GM12878 (cell line): ENCODE measurements at regions not wholly inside any gene's neighbourhood (a gene's known extent, or its start where the extent isn't known, plus 50 kb on each side); places are given as distances from the start of the nearest gene placed in this dataset.

Experiments used
- ATAC-seq: fragments of 200-7000 bp; cut with Tn5 transposase; 3 replicates; pipeline ENCODE4 v1.9.1; 2020; ENCODE audit warnings: mild to moderate bottlenecking, moderate library complexity
- BruUV-seq: library from RNA; stranded (reverse); fragments of 400-500 nt; replicated peaks from 2 replicates; lab custom pipeline; 2021; lab: Mats Ljungman, UMichigan
- CTCF ChIA-PET: fragments of 300-600 bp; sonication (Branson Sonifier 250); formaldehyde crosslinking; extraction: SDS; loops from one replicate; lab custom pipeline; 2021; ENCODE audit warnings: inconsistent platforms; lab: Yijun Ruan, JAX
- POLR2A ChIA-PET: fragments of 350-600 bp; formaldehyde crosslinking; extraction: SDS; loops from one replicate; lab custom pipeline; 2021; ENCODE audit warnings: inconsistent platforms; lab: Charles Lee
- RAD21 ChIA-PET: fragments of 300-600 bp; sonication (Branson Sonifier 250); formaldehyde crosslinking; loops from one replicate; lab custom pipeline; 2023; ENCODE audit warnings: antibody characterized with exemption; ENCODE audit not compliant: unreplicated experiment; lab: Charles Lee
- SMC1A ChIA-PET: fragments of 300-600 bp; sonication (Branson Sonifier 250); formaldehyde crosslinking; loops from one replicate; lab custom pipeline; 2023; ENCODE audit not compliant: unreplicated experiment, uncharacterized antibody; lab: Charles Lee
- DNase-seq: peaks from one replicate; pipeline ENCODE4 v3.0.0-alpha.2; 2011; ENCODE audit warnings: low read depth, low spot score
- FAIRE-seq: peaks from 3 replicates; lab custom pipeline; 2011; peaks lifted over from hg19 to GRCh38; lab: Jason Lieb, UNC
- H2AFZ ChIP-seq: 2 replicates; pipeline ENCODE4 v1.6.0; 2011; ENCODE audit warnings: low read depth, low read length, control low read depth; ENCODE audit not compliant: control insufficient read depth
- H3K27ac ChIP-seq: 2 replicates; pipeline ENCODE4 v1.5.1; 2011; ENCODE audit warnings: control low read depth; ENCODE audit not compliant: control insufficient read depth, insufficient read depth
- H3K27me3 ChIP-seq, 2 experiments: replicated peaks in 1 of 2; 2 replicates each; pipeline versions ENCODE4 v1.6.0 to v1.6.1; 2011; ENCODE audit warnings: low read length in 1 of 2; ENCODE audit not compliant: control insufficient read depth in 2 of 2, insufficient read depth in 2 of 2
- H3K36me3 ChIP-seq, 2 experiments: 2 replicates each; pipeline ENCODE4 v1.5.1; 2011; ENCODE audit warnings: low read length in 1 of 2; ENCODE audit not compliant: control insufficient read depth in 2 of 2, insufficient read depth in 2 of 2
- H3K4me1 ChIP-seq: 2 replicates; pipeline ENCODE4 v1.6.1; 2011; ENCODE audit warnings: mild to moderate bottlenecking, low read length, moderate library complexity, mixed read lengths; ENCODE audit not compliant: control insufficient read depth, insufficient read depth
- H3K4me2 ChIP-seq: 2 replicates; pipeline ENCODE4 v1.6.0; 2011; ENCODE audit warnings: control low read depth; ENCODE audit not compliant: control insufficient read depth, insufficient read depth
- H3K4me3 ChIP-seq: fragments of 200-600 bp; sonication (generic); 2 replicates; pipeline ENCODE4 v1.5.1; 2016
- H3K79me2 ChIP-seq: 2 replicates; pipeline ENCODE4 v1.6.0; 2011; ENCODE audit warnings: low read length; ENCODE audit not compliant: control insufficient read depth, insufficient read depth
- H3K9ac ChIP-seq: 2 replicates; pipeline ENCODE4 v1.8.0; 2011; ENCODE audit warnings: low read length, control low read depth, mixed read lengths; ENCODE audit not compliant: control insufficient read depth, insufficient read depth
- H3K9me3 ChIP-seq: replicated peaks from 3 replicates; pipeline ENCODE4 v1.5.1; 2011; ENCODE audit warnings: mild to moderate bottlenecking, low read length; ENCODE audit not compliant: control insufficient read depth, insufficient read depth
- H4K20me1 ChIP-seq: 2 replicates; pipeline ENCODE4 v1.6.0; 2011; ENCODE audit not compliant: control insufficient read depth, insufficient read depth
- ASH2L ChIP-seq: fragments of 300-600, 200-600 bp; sonication (generic); IDR thresholded peaks from 2 replicates; pipeline ENCODE4 v1.6.1; 2017; ENCODE audit warnings: low read depth, mild to moderate bottlenecking, borderline replicate concordance
- BHLHE40 ChIP-seq, 2 experiments: fragments of 450-650 bp in 1 of 2; IDR thresholded peaks; 2 replicates each; pipeline ENCODE4 v1.6.1; 2011 to 2017; ENCODE audit warnings: low read depth in 2 of 2, borderline replicate concordance in 1 of 2, improper control_type of control experiment in 1 of 2, low read length in 1 of 2, mild to moderate bottlenecking in 1 of 2
- DPF2 ChIP-seq: fragments of 450-650 bp; IDR thresholded peaks from 2 replicates; pipeline ENCODE4 v1.6.1; 2017; ENCODE audit warnings: mild to moderate bottlenecking
- EGR1 ChIP-seq, 2 experiments: IDR thresholded peaks; 1 replicate in 1 of 2; 2 replicates in 1 of 2; pipeline ENCODE4 v1.6.1; 2011 to 2012; ENCODE audit warnings: low read depth in 2 of 2, low read length in 2 of 2, borderline replicate concordance in 1 of 2, mild to moderate bottlenecking in 1 of 2, moderate library complexity in 1 of 2
- IRF3 ChIP-seq: fragments of 450-650 bp; IDR thresholded peaks from 2 replicates; pipeline ENCODE4 v1.6.1; 2014; ENCODE audit warnings: mild to moderate bottlenecking
- NFXL1 ChIP-seq: fragments of 450-650 bp; IDR thresholded peaks from 2 replicates; pipeline ENCODE4 v1.6.1; 2017; ENCODE audit warnings: antibody characterized with exemption, mild to moderate bottlenecking, borderline replicate concordance
- NKRF ChIP-seq: fragments of 450-650 bp; conservative IDR thresholded peaks from 2 replicates; pipeline ENCODE4 v1.6.1; 2017; ENCODE audit warnings: mild to moderate bottlenecking, moderate library complexity
- NR2C1 ChIP-seq: fragments of 450-650 bp; IDR thresholded peaks from 2 replicates; pipeline ENCODE4 v1.6.1; 2017; ENCODE audit warnings: antibody characterized with exemption, mild to moderate bottlenecking, moderate library complexity
- SREBF2 ChIP-seq: IDR thresholded peaks from 2 replicates; pipeline ENCODE4 v1.6.1; 2012; ENCODE audit warnings: mild to moderate bottlenecking, low read length
- ZNF384 ChIP-seq: IDR thresholded peaks from 2 replicates; pipeline ENCODE4 v1.6.1; 2012; ENCODE audit warnings: low read depth, mild to moderate bottlenecking, low read length, improper control_type of control experiment, borderline replicate concordance
- WGBS: methylation state at CpG from one replicate; pipeline ENCODE4 v1.1.6; 2016; ENCODE audit warnings: low lambda C conversion rate; ENCODE audit not compliant: insufficient replicate concordance, insufficient coverage; ENCODE audit errors: missing lambda C conversion rate; 5-methylcytosine and 5-hydroxymethylcytosine counted together
- in situ Hi-C: fragments of 300-500 bp; cut with MboI; formaldehyde crosslinking; loops from 9 replicates; pipeline ENCODE4 v1.14.3; 2018; ENCODE audit warnings: mixed read lengths
- intact Hi-C: fragments of 100-400 bp; cut with micrococcal nuclease; formaldehyde crosslinking; loops from one replicate; pipeline ENCODE4 v1.14.2; 2022; ENCODE audit not compliant: unreplicated experiment
- TF ChIP-seq, protein P1 (sequence below): fragments of 450-650 bp; IDR thresholded peaks from 2 replicates; pipeline ENCODE4 v1.6.1; 2017; ENCODE audit warnings: mild to moderate bottlenecking, moderate library complexity
- TF ChIP-seq, protein P2 (sequence below): fragments of 150-350 bp; IDR thresholded peaks from 2 replicates; pipeline ENCODE4 v1.6.1; 2014; ENCODE audit warnings: mild to moderate bottlenecking, low read depth, low read length
- TF ChIP-seq, protein P3 (sequence below): fragments of 450-650 bp; IDR thresholded peaks from 2 replicates; pipeline ENCODE4 v1.6.1; 2017; ENCODE audit warnings: low read depth, mild to moderate bottlenecking, moderate library complexity

DNA sequence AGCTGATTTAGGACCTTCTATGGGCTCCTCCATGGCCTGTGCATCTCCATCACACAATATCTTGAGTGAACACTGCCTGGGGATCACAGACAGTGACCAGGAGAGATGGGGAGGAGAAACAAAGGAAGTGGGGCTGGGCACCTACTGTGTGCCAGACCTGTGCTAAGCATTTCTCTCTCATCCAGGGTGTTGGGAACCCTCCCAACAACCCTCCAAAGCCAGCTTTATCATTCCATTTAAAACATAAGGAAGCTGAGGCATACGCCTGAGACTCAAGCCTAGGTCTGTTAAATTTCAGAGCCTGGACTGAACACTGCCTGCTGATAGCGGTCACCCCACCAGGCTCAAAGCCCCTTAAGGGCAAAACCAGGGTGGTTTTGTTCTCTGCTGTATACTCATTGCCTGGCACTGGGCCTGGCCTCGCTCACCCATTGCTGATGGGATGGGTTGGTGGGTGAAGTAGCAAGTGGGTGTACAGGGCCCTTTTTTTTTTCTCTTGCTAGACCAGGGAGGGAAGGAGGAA, 130.1 kb downstream of the MN1 start:
- RAD21 ChIA-PET, result no interaction called here
- H3K4me2 ChIP-seq, result no peak overlapping the region
- no peaks in the 10 kb centered on the region; a peak in 2 of 4 replicates for H3K27me3 ChIP-seq
- SMC1A ChIA-PET, result no interaction called here
- H3K4me1 ChIP-seq, result no peaks in the 10 kb centered on the region
- H3K9ac ChIP-seq, result no peak overlapping the region
- POLR2A ChIA-PET, result no interaction called here
- no peak overlapping the region for H2AFZ ChIP-seq
- no peaks in the 10 kb centered on the region for H3K79me2 ChIP-seq
- intact Hi-C loops, result no loop called here
- no peak for FAIRE-seq
- no peak overlapping the region for H3K27ac ChIP-seq
- no TSS peak for BruUV-seq
- in situ Hi-C loops, result no loop called here
- H3K36me3 ChIP-seq, result no peaks in the 10 kb centered on the region
- DNase-seq, result no peak
- ATAC-seq, result no peak
- H3K9me3 ChIP-seq, result no peaks in the 10 kb centered on the region; the same call in 2 of the 3 replicates
- H4K20me1 ChIP-seq, result no peaks in the 10 kb centered on the region
- no peak overlapping the region for H3K4me3 ChIP-seq
- CTCF ChIA-PET, result no interaction called here
- 10% methylated on average over 3 of the region's 3 CpGs for WGBS
- TF ChIP-seq ZNF384, result no peak
- TF ChIP-seq BHLHE40 (IDR thresholded peaks at IDR 0.05; ENCODE audit: borderline replicate concordance in 1 of 2, low read depth in 2 of 2, low read length in 1 of 2), result no peak
- TF ChIP-seq, protein P1, sequence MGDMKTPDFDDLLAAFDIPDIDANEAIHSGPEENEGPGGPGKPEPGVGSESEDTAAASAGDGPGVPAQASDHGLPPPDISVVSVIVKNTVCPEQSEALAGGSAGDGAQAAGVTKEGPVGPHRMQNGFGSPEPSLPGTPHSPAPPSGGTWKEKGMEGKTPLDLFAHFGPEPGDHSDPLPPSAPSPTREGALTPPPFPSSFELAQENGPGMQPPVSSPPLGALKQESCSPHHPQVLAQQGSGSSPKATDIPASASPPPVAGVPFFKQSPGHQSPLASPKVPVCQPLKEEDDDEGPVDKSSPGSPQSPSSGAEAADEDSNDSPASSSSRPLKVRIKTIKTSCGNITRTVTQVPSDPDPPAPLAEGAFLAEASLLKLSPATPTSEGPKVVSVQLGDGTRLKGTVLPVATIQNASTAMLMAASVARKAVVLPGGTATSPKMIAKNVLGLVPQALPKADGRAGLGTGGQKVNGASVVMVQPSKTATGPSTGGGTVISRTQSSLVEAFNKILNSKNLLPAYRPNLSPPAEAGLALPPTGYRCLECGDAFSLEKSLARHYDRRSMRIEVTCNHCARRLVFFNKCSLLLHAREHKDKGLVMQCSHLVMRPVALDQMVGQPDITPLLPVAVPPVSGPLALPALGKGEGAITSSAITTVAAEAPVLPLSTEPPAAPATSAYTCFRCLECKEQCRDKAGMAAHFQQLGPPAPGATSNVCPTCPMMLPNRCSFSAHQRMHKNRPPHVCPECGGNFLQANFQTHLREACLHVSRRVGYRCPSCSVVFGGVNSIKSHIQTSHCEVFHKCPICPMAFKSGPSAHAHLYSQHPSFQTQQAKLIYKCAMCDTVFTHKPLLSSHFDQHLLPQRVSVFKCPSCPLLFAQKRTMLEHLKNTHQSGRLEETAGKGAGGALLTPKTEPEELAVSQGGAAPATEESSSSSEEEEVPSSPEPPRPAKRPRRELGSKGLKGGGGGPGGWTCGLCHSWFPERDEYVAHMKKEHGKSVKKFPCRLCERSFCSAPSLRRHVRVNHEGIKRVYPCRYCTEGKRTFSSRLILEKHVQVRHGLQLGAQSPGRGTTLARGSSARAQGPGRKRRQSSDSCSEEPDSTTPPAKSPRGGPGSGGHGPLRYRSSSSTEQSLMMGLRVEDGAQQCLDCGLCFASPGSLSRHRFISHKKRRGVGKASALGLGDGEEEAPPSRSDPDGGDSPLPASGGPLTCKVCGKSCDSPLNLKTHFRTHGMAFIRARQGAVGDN, result no peak
- TF ChIP-seq NKRF, result no peak
- TF ChIP-seq ASH2L, result no peak
- TF ChIP-seq, protein P2, sequence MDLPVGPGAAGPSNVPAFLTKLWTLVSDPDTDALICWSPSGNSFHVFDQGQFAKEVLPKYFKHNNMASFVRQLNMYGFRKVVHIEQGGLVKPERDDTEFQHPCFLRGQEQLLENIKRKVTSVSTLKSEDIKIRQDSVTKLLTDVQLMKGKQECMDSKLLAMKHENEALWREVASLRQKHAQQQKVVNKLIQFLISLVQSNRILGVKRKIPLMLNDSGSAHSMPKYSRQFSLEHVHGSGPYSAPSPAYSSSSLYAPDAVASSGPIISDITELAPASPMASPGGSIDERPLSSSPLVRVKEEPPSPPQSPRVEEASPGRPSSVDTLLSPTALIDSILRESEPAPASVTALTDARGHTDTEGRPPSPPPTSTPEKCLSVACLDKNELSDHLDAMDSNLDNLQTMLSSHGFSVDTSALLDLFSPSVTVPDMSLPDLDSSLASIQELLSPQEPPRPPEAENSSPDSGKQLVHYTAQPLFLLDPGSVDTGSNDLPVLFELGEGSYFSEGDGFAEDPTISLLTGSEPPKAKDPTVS, result no peak
- no peak for TF ChIP-seq NR2C1
- TF ChIP-seq DPF2, result no peak
- TF ChIP-seq SREBF2, result no peak
- TF ChIP-seq NFXL1, result no peak
- TF ChIP-seq EGR1 (IDR thresholded peaks at IDR 0.05; ENCODE audit: borderline replicate concordance in 1 of 2, low read depth in 2 of 2, low read length in 2 of 2), result no peak
- TF ChIP-seq IRF3, result no peak
- TF ChIP-seq, protein P3, sequence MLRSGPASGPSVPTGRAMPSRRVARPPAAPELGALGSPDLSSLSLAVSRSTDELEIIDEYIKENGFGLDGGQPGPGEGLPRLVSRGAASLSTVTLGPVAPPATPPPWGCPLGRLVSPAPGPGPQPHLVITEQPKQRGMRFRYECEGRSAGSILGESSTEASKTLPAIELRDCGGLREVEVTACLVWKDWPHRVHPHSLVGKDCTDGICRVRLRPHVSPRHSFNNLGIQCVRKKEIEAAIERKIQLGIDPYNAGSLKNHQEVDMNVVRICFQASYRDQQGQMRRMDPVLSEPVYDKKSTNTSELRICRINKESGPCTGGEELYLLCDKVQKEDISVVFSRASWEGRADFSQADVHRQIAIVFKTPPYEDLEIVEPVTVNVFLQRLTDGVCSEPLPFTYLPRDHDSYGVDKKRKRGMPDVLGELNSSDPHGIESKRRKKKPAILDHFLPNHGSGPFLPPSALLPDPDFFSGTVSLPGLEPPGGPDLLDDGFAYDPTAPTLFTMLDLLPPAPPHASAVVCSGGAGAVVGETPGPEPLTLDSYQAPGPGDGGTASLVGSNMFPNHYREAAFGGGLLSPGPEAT, result no peak
